OCI-LY1 (cell line): ENCODE measurements at regions not wholly inside any gene's neighbourhood (a gene's known extent, or its start where the extent isn't known, plus 50 kb on each side); places are given as distances from the start of the nearest gene placed in this dataset.

Experiments
- H2AFZ ChIP-seq: fragments of 200-600 bp; sonication (generic), shearing (Covaris generic); 2 replicates; pipeline ENCODE4 v1.6.0; 2014; ENCODE audit warnings: antibody characterized with exemption, mild to moderate bottlenecking, low read length
- H3F3A ChIP-seq: fragments of 200-600 bp; sonication (generic), shearing (Covaris generic); 2 replicates; pipeline ENCODE4 v1.6.0; 2014; ENCODE audit warnings: mild to moderate bottlenecking, antibody characterized with exemption, low read length, moderate library complexity; ENCODE audit not compliant: insufficient read depth
- H3K27ac ChIP-seq: fragments of 200-600 bp; sonication (generic); 2 replicates; pipeline ENCODE4 v1.5.1; 2014; ENCODE audit warnings: low read length, mixed run types, mild to moderate bottlenecking, low read depth; ENCODE audit not compliant: poor library complexity, severe bottlenecking
- H3K27me3 ChIP-seq: fragments of 200-600 bp; sonication (generic); 2 replicates; pipeline ENCODE4 v1.6.0; 2014; ENCODE audit warnings: antibody characterized with exemption, mild to moderate bottlenecking, low read length, moderate library complexity; ENCODE audit not compliant: insufficient read depth
- H3K36me3 ChIP-seq: fragments of 200-600 bp; sonication (generic); 2 replicates; pipeline ENCODE4 v1.6.1; 2014; ENCODE audit warnings: mild to moderate bottlenecking, antibody characterized with exemption, low read length, moderate library complexity, mixed read lengths; ENCODE audit not compliant: insufficient read depth
- H3K4me1 ChIP-seq: fragments of 200-600 bp; sonication (generic); 2 replicates; pipeline ENCODE4 v1.5.1; 2014; ENCODE audit warnings: mild to moderate bottlenecking, low read length, moderate library complexity; ENCODE audit not compliant: insufficient read depth, severe bottlenecking
- H3K4me2 ChIP-seq: fragments of 200-600 bp; sonication (generic), shearing (Covaris generic); 2 replicates; pipeline ENCODE4 v1.6.1; 2014; ENCODE audit warnings: low read length
- H3K4me3 ChIP-seq: fragments of 200-600 bp; sonication (generic); 2 replicates; pipeline ENCODE4 v1.5.1; 2014; ENCODE audit warnings: low read length, low read depth, mild to moderate bottlenecking, mixed read lengths; ENCODE audit not compliant: poor library complexity, severe bottlenecking
- H3K79me2 ChIP-seq: fragments of 200-600 bp; shearing (Covaris generic); 2 replicates; pipeline ENCODE4 v1.6.1; 2016; ENCODE audit warnings: mixed run types, low read length, mixed read lengths; ENCODE audit not compliant: insufficient read depth
- H3K9ac ChIP-seq: fragments of 200-600 bp; sonication (generic), shearing (Covaris generic); 2 replicates; pipeline ENCODE4 v1.6.1; 2014; ENCODE audit warnings: mild to moderate bottlenecking, low read length, mixed read lengths
- H3K9me2 ChIP-seq: fragments of 200-600 bp; sonication (generic), shearing (Covaris generic); 2 replicates; pipeline ENCODE4 v1.6.1; 2014; ENCODE audit warnings: low read depth, mild to moderate bottlenecking, low read length, mixed read lengths
- H3K9me3 ChIP-seq: fragments of 200-600 bp; shearing (Covaris generic); 2 replicates; pipeline ENCODE4 v1.6.1; 2014; ENCODE audit warnings: low read length, mixed read lengths
- H4K20me1 ChIP-seq: fragments of 200-600 bp; sonication (generic), shearing (Covaris generic); 2 replicates; pipeline ENCODE4 v1.6.0; 2016; ENCODE audit warnings: mild to moderate bottlenecking, low read length; ENCODE audit not compliant: insufficient read depth
- EZH2 ChIP-seq: fragments of 200-600 bp; sonication (generic), shearing (Covaris generic); IDR thresholded peaks from 2 replicates; pipeline ENCODE4 v1.8.0; 2017; ENCODE audit warnings: borderline replicate concordance, mixed run types, mild to moderate bottlenecking, antibody characterized with exemption, low read length, moderate library complexity, mixed read lengths
- TF ChIP-seq, protein P1 (sequence below): fragments of 200-600 bp; sonication (generic), shearing (Covaris generic); IDR thresholded peaks from 2 replicates; pipeline ENCODE4 v1.5.1; 2017; ENCODE audit warnings: mild to moderate bottlenecking, antibody characterized with exemption, low read length, moderate library complexity, mixed read lengths

GRCh38 chr10:124344266-124344590 lies 74.5 kb downstream of the OAT start:
- no peak overlapping the region for H2AFZ ChIP-seq
- no peak overlapping the region for H3K27ac ChIP-seq
- no peaks in the 10 kb centered on the region for H4K20me1 ChIP-seq
- H3K4me1 ChIP-seq, result no peaks in the 10 kb centered on the region
- no peak overlapping the region for H3K4me2 ChIP-seq
- peaks cover 13% of the 10 kb centered on the region; the same call in 1 of the 2 replicates for H3K27me3 ChIP-seq
- no peaks in the 10 kb centered on the region for H3K9me3 ChIP-seq
- H3K79me2 ChIP-seq, result no peaks in the 10 kb centered on the region
- no peaks in the 10 kb centered on the region for H3K36me3 ChIP-seq
- TF ChIP-seq, protein P1, sequence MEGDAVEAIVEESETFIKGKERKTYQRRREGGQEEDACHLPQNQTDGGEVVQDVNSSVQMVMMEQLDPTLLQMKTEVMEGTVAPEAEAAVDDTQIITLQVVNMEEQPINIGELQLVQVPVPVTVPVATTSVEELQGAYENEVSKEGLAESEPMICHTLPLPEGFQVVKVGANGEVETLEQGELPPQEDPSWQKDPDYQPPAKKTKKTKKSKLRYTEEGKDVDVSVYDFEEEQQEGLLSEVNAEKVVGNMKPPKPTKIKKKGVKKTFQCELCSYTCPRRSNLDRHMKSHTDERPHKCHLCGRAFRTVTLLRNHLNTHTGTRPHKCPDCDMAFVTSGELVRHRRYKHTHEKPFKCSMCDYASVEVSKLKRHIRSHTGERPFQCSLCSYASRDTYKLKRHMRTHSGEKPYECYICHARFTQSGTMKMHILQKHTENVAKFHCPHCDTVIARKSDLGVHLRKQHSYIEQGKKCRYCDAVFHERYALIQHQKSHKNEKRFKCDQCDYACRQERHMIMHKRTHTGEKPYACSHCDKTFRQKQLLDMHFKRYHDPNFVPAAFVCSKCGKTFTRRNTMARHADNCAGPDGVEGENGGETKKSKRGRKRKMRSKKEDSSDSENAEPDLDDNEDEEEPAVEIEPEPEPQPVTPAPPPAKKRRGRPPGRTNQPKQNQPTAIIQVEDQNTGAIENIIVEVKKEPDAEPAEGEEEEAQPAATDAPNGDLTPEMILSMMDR, result no peak
- no peak for TF ChIP-seq EZH2
- H3K9me2 ChIP-seq, result no peaks in the 10 kb centered on the region
- H3K4me3 ChIP-seq, result no peak overlapping the region
- no peaks in the 10 kb centered on the region for H3F3A ChIP-seq
- no peak overlapping the region for H3K9ac ChIP-seq

GRCh38 chr10:124343351-124344265 lies 75.1 kb downstream of the OAT start:
- no peaks in the 10 kb centered on the region for H3F3A ChIP-seq
- H3K4me2 ChIP-seq, result no peak overlapping the region

DNA sequence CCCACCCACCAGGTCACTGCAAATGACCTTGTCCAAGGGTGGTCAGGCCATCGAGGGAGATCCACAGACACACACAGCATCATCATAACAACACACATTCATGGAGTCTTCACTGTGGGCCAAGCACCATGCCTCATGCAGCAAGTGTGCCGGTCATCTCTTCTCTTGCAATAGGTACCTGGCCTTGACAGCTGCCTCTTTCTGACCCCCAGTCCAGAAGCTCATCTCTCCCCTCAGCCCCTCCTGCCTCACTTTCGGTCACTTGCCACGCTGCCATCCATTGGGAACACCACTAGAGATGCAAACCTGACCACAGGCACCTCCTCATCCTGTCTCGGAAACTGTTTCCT lies 75.9 kb downstream of the OAT start:
- no peaks in the 10 kb centered on the region for H4K20me1 ChIP-seq
- H3K9me2 ChIP-seq, result no peaks in the 10 kb centered on the region
- H3K79me2 ChIP-seq, result no peaks in the 10 kb centered on the region
- TF ChIP-seq EZH2, result no peak
- TF ChIP-seq, protein P1, result no peak
- H3K9ac ChIP-seq, result no peak overlapping the region
- H3K27me3 ChIP-seq, result peaks cover 13% of the 10 kb centered on the region; the same call in 1 of the 2 replicates
- no peak overlapping the region for H3K4me3 ChIP-seq
- no peak overlapping the region for H2AFZ ChIP-seq
- H3K4me2 ChIP-seq, result no peak overlapping the region
- no peak overlapping the region for H3K27ac ChIP-seq
- no peaks in the 10 kb centered on the region for H3F3A ChIP-seq
- no peaks in the 10 kb centered on the region for H3K4me1 ChIP-seq
- H3K9me3 ChIP-seq, result no peaks in the 10 kb centered on the region
- H3K36me3 ChIP-seq, result no peaks in the 10 kb centered on the region

More at GRCh38 chr10:124343351-124344265, 75.1 kb downstream of the OAT start:
- Histone ChIP-seq H3K27ac (no peak overlapping the region), H3K9me2 (no peaks in the 10 kb centered on the region), H3K9me3 (no peaks in the 10 kb centered on the region), H3K4me1 (no peaks in the 10 kb centered on the region), H3K27me3 (peaks cover 13% of the 10 kb centered on the region; the same call in 1 of the 2 replicates), H2AFZ (no peak overlapping the region), H3K9ac (no peak overlapping the region), H3K36me3 (no peaks in the 10 kb centered on the region), H4K20me1 (no peaks in the 10 kb centered on the region), H3K79me2 (no peaks in the 10 kb centered on the region), H3K4me3 (no peak overlapping the region)
- no peak for TF ChIP-seq EZH2
- TF ChIP-seq, protein P1, result no peak
